HepG2 (cell line): ENCODE measurements at regions not wholly inside any gene's neighbourhood (a gene's known extent, or its start where the extent isn't known, plus 50 kb on each side); places are given as distances from the start of the nearest gene placed in this dataset.

Experiments used
- ATAC-seq: fragments of 200-7000 bp; cut with Tn5 transposase; 3 replicates; pipeline ENCODE4 v1.9.1; 2020; ENCODE audit warnings: mild to moderate bottlenecking, moderate library complexity
- BruUV-seq: library from RNA; stranded (reverse); fragments of 400-500 nt; replicated peaks from 2 replicates; lab custom pipeline; 2021; lab: Mats Ljungman, UMichigan
- CTCF ChIA-PET: fragments of 300-600 bp; formaldehyde crosslinking; extraction: SDS; loops from one replicate; lab custom pipeline; 2021; ENCODE audit warnings: low total read pairs, inconsistent platforms, low intra/inter-chr PET ratio; lab: Yijun Ruan, JAX
- POLR2A ChIA-PET: fragments of 350-600 bp; sonication (Branson Sonifier 250); formaldehyde crosslinking; loops from one replicate; lab custom pipeline; 2020; ENCODE audit warnings: antibody characterized with exemption, inconsistent platforms; lab: Yijun Ruan, JAX
- DNase-seq: peaks from one replicate; pipeline ENCODE4 v3.0.0-alpha.2; 2015; ENCODE audit warnings: low spot score
- FAIRE-seq: peaks from 3 replicates; lab custom pipeline; 2011; peaks lifted over from hg19 to GRCh38; lab: Jason Lieb, UNC
- H2AFZ ChIP-seq: one replicate; pipeline ENCODE4 v1.6.1; 2011; ENCODE audit warnings: low read length, inconsistent platforms
- H3K27ac ChIP-seq: fragments of 300-600 bp; 3 replicates; pipeline ENCODE4 v1.8.0; 2011; ENCODE audit warnings: mixed run types, mild to moderate bottlenecking, mixed read lengths, low read length, inconsistent platforms; ENCODE audit not compliant: insufficient read depth; ENCODE audit errors: extremely low read length
- H3K27me3 ChIP-seq, 2 experiments: fragments of 200-600 bp in 1 of 2; 2 replicates in 1 of 2; 3 replicates in 1 of 2; pipeline versions ENCODE4 v1.6.0 to v1.8.0; 2011; ENCODE audit warnings: low read length in 2 of 2, mild to moderate bottlenecking in 2 of 2, moderate library complexity in 2 of 2, inconsistent platforms in 1 of 2; ENCODE audit not compliant: insufficient read depth in 2 of 2, control insufficient read depth in 1 of 2
- H3K36me3 ChIP-seq, 2 experiments: fragments of 200-600 bp in 1 of 2; replicated peaks in 1 of 2; 2 replicates in 1 of 2; 3 replicates in 1 of 2; pipeline versions ENCODE4 v1.5.1 to v1.8.0; 2011; ENCODE audit warnings: low read length in 2 of 2, inconsistent platforms in 1 of 2; ENCODE audit not compliant: insufficient read depth in 2 of 2, control insufficient read depth in 1 of 2
- H3K4me1 ChIP-seq: 2 replicates; pipeline ENCODE4 v1.5.1; 2012; ENCODE audit warnings: low read length, inconsistent platforms; ENCODE audit not compliant: insufficient read depth
- H3K4me2 ChIP-seq: 2 replicates; pipeline ENCODE4 v1.6.0; 2011; ENCODE audit warnings: low read depth, low read length, inconsistent platforms
- H3K4me3 ChIP-seq, 3 experiments: fragments of 200-600 bp in 1 of 3; sonication (generic), shearing (Covaris generic) in 1 of 3; replicated peaks in 1 of 3; 2 replicates each; pipeline ENCODE4 v1.5.1; 2011 to 2016; ENCODE audit warnings: low read length in 3 of 3, inconsistent platforms in 2 of 3, low read depth in 2 of 3, mild to moderate bottlenecking in 2 of 3, control low read depth in 1 of 3, mixed read lengths in 1 of 3; ENCODE audit not compliant: insufficient read depth in 1 of 3
- H3K79me2 ChIP-seq: one replicate; pipeline ENCODE4 v1.6.1; 2011; ENCODE audit warnings: low read length, inconsistent platforms; ENCODE audit not compliant: insufficient read depth
- H3K9ac ChIP-seq: 2 replicates; pipeline ENCODE4 v1.6.0; 2011; ENCODE audit warnings: mild to moderate bottlenecking, low read depth, low read length, inconsistent platforms; ENCODE audit not compliant: insufficient read depth
- H3K9me3 ChIP-seq: 2 replicates; pipeline ENCODE4 v1.5.1; 2012; ENCODE audit warnings: mild to moderate bottlenecking, low read length
- H4K20me1 ChIP-seq: 2 replicates; pipeline ENCODE4 v1.6.0; 2011; ENCODE audit warnings: inconsistent platforms, mild to moderate bottlenecking, low read length, moderate library complexity; ENCODE audit not compliant: insufficient read depth
- MIER2 ChIP-seq: IDR thresholded peaks from 2 replicates; pipeline ENCODE4 v1.6.1; 2016; ENCODE audit warnings: missing biosample characterization, missing genetic modification reagents
- WGBS: methylation state at CpG from one replicate; pipeline ENCODE4 v1.1.6; 2017; ENCODE audit warnings: low lambda C conversion rate; 5-methylcytosine and 5-hydroxymethylcytosine counted together
- in situ Hi-C: cut with HindIII; loops from 2 replicates; pipeline ENCODE4 v1.10.0; 2017; ENCODE audit warnings: low pct_unique_long_range_greater_than_20kb; ENCODE audit not compliant: extremely low pct_ligation_motif_present
- intact Hi-C: fragments of 100-400 bp; cut with micrococcal nuclease; formaldehyde crosslinking; loops from one replicate; pipeline ENCODE4 v1.10.0; 2022; ENCODE audit not compliant: unreplicated experiment
- TF ChIP-seq, protein P1 (sequence below): sonication (generic); formaldehyde crosslinking; IDR thresholded peaks from 2 replicates; pipeline ENCODE4 v1.5.1; 2020; ENCODE audit warnings: mild to moderate bottlenecking, missing genetic modification reagents, moderate library complexity
- TF ChIP-seq, protein P2 (sequence below): sonication (generic); formaldehyde crosslinking; IDR thresholded peaks from 2 replicates; pipeline ENCODE4 v1.4.0; 2020; ENCODE audit warnings: missing genetic modification reagents, mild to moderate bottlenecking, borderline replicate concordance

DNA sequence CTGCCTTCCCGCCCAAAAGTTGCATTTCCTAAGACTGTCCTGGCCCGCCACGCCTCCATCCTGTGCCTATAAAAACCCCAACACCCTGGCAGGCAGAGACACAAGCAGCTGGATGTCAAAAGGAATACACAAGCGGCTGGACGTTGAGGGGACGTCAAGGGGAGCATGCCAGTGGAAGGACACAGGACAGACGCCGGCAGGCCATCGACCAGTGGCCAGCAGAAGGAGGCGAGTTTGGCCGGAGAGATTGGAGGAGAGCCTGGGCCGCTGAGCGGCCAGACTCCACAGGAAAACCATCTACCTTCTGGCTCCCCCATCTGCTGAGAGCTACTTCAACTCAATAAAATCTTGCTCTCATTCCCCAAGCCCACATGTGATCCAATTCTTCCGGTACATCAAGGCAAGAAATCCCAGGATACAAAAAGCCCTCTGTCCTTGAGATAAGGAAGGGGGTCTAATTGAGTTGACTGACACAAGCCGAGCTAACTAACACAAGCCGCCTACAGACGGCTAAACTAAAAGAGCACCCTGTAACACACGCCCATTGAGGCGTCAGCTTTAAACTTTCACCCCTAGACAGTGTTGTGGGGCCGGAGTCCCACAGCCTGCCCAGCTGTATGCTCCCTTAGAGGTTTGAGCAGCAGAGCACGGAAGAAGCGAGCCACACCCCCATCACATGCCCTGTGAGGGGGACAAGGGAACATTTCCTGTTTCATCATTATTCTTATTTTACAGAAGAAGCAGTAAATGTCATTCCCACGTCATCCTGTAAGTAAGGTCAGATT, 150.3 kb upstream of the PHYHIPL start:
- intact Hi-C loops: no loop called here
- Histone ChIP-seq H3K4me3 (no peak overlapping the region), H3K4me1 (peaks cover 14% of the 10 kb centered on the region; the same call in 1 of the 2 replicates), H3K27me3 (no peaks in the 10 kb centered on the region), H4K20me1 (no peaks in the 10 kb centered on the region), H3K9ac (no peak overlapping the region), H3K36me3 (no peaks in the 10 kb centered on the region), H3K4me2 (no peak overlapping the region), H3K9me3 (no peaks in the 10 kb centered on the region), H3K27ac (no peak overlapping the region), H2AFZ (no peak overlapping the region), H3K79me2 (no peaks in the 10 kb centered on the region)
- TF ChIP-seq MIER2 (CRISPR knock-in tag): no peak
- TF ChIP-seq, protein P1, sequence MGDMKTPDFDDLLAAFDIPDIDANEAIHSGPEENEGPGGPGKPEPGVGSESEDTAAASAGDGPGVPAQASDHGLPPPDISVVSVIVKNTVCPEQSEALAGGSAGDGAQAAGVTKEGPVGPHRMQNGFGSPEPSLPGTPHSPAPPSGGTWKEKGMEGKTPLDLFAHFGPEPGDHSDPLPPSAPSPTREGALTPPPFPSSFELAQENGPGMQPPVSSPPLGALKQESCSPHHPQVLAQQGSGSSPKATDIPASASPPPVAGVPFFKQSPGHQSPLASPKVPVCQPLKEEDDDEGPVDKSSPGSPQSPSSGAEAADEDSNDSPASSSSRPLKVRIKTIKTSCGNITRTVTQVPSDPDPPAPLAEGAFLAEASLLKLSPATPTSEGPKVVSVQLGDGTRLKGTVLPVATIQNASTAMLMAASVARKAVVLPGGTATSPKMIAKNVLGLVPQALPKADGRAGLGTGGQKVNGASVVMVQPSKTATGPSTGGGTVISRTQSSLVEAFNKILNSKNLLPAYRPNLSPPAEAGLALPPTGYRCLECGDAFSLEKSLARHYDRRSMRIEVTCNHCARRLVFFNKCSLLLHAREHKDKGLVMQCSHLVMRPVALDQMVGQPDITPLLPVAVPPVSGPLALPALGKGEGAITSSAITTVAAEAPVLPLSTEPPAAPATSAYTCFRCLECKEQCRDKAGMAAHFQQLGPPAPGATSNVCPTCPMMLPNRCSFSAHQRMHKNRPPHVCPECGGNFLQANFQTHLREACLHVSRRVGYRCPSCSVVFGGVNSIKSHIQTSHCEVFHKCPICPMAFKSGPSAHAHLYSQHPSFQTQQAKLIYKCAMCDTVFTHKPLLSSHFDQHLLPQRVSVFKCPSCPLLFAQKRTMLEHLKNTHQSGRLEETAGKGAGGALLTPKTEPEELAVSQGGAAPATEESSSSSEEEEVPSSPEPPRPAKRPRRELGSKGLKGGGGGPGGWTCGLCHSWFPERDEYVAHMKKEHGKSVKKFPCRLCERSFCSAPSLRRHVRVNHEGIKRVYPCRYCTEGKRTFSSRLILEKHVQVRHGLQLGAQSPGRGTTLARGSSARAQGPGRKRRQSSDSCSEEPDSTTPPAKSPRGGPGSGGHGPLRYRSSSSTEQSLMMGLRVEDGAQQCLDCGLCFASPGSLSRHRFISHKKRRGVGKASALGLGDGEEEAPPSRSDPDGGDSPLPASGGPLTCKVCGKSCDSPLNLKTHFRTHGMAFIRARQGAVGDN (CRISPR knock-in tag): peak; percentile 22; the same call in 1 of the 2 replicates
- TF ChIP-seq, protein P2, sequence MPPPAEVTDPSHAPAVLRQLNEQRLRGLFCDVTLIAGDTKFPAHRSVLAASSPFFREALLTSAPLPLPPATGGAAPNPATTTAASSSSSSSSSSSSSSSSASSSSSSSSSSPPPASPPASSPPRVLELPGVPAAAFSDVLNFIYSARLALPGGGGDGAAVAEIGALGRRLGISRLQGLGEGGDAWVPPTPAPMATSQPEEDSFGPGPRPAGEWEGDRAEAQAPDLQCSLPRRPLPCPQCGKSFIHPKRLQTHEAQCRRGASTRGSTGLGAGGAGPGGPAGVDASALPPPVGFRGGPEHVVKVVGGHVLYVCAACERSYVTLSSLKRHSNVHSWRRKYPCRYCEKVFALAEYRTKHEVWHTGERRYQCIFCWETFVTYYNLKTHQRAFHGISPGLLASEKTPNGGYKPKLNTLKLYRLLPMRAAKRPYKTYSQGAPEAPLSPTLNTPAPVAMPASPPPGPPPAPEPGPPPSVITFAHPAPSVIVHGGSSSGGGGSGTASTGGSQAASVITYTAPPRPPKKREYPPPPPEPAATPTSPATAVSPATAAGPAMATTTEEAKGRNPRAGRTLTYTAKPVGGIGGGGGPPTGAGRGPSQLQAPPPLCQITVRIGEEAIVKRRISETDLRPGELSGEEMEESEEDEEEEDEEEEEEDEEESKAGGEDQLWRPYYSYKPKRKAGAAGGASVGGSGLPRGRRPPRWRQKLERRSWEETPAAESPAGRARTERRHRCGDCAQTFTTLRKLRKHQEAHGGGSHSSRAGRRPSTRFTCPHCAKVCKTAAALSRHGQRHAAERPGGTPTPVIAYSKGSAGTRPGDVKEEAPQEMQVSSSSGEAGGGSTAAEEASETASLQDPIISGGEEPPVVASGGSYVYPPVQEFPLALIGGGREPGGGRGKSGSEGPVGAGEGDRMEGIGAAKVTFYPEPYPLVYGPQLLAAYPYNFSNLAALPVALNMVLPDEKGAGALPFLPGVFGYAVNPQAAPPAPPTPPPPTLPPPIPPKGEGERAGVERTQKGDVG: 0 out of 2 replicates have a peak, but pooled peaks have one; percentile 24
- no peak for FAIRE-seq
- in situ Hi-C loops: no loop called here
- BruUV-seq: no TSS peak
- POLR2A ChIA-PET: interaction anchor here (0.7 kb wide), 1 partner anchor 19 kb away, joined by 3 read pairs; no protein-coding TSS in a partner anchor
- no peak for ATAC-seq
- DNase-seq: no peak
- CTCF ChIA-PET: no interaction called here
- 97% methylated on average over 23 of the region's 23 CpGs for WGBS
